HG03565 (cell line): ENCODE measurements at regions not wholly inside any gene's neighbourhood (a gene's known extent, or its start where the extent isn't known, plus 50 kb on each side); places are given as distances from the start of the nearest gene placed in this dataset.

ENCODE experiments used
- ATAC-seq: cut with Tn5 transposase; IDR thresholded peaks from one replicate; pipeline ENCODE4 v1.9.1; 2021; ENCODE audit warnings: mild to moderate bottlenecking, moderate library complexity; ENCODE audit not compliant: unreplicated experiment

DNA sequence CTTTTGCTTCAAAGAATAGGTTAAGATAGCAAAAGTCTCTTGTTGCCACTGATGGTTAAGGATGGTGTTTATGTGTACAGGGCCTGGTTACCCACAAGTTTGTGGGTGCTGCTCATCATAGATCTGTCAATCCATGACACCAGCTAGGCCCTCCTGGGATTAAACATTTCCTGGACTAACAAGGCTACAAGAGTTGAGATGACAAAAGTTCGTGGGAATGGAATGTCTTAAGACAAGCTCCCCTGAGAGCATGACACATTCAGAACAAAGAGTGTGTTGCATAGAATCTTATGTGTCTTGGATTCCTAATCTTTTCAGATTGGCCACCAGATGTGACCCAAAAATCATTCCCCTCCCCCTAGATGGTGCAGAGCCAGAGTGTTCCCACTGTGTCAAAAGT lies 592.5 kb upstream of the USP15 start:
- no peak for ATAC-seq

DNA sequence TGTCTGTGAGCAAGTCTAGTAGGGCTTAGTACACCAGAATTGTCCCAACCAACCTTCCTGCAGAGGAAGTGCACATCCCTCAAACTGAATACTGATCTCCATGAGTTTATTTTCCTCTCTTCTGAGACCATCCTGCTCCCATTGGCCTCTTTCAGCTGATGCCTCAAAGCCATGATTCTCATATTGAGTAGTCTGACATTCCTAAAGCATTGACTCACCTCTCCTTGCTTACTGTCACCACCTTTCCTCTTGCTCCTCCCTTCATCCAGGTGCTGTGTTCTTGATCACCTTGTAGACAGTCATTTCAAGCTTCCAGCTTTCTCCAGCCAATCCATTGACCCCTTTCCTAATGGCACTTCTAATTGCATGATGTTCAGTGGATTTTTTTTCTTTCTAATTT lies 583.7 kb upstream of the USP15 start:
- ATAC-seq = no peak

DNA sequence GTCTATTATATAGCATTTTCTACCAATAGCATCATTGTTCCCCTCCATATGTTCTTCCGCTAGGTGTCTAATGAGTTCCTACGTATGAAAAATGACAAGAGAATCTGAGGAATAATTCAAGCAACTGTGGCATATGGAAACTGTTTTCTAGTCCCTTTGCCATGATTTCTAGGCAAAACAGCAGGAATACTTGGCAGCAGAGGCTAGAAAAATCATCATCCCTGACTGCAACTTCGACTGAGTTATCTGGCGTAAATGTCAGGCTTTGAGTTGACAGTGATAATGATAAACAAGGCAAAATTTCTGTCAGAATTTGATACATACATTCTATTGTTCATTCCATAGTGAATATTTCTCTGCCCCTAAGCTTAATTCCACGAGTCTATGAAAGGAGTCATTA lies 572.8 kb upstream of the USP15 start:
- ATAC-seq = no peak

GRCh38 chr12:61694214-61694613 lies 566.0 kb upstream of the USP15 start:
- ATAC-seq = no peak

GRCh38 chr12:61701471-61701870 lies 558.7 kb upstream of the USP15 start:
- ATAC-seq = no peak

- no peak for ATAC-seq
Observed at GRCh38 chr12:61706783-61707182, 553.4 kb upstream of the USP15 start.

DNA sequence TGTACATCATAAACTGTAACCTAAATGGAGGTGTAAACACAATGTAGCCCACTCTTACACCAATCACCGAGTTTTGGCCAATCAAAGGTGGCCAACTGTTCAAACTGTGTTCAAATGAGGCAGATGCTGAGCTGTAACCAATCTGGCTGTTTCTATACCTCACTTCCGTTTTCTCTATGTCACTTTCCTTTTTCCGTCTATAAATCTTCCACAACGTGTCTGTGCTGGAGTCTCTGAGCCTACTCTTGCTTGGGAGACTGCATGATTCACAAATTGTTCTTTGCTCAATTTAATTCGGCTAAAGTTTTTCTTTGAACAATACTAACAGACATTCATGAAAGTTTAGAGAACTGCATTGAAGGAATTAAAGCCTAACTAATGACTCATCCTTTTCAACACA lies 547.1 kb upstream of the USP15 start:
- no peak for ATAC-seq

- ATAC-seq = no peak
Observed at GRCh38 chr12:61717986-61718385, 542.2 kb upstream of the USP15 start.

GRCh38 chr12:61739925-61740324 lies 520.3 kb upstream of the USP15 start:
- ATAC-seq = no peak

- no peak for ATAC-seq
Observed at GRCh38 chr12:61750604-61751003, 509.6 kb upstream of the USP15 start.

DNA sequence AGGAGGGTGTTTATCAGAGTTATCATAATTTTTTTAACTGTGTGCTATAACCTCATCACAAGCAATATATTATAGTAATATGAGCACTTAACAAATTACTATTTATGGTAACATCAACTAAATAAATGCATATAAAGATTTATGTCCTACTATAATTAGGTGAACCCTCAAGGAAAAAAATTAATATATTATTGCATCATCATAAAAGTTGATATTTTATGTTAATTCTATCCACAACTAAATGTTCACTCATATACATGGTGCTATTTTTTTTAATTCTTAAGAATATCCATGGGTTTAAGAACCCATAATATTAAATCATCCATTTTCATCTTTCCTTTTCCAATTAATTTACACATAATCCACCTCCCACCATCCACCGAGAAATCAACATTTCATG lies 506.0 kb upstream of the USP15 start:
- no peak for ATAC-seq

GRCh38 chr12:61757831-61758505 lies 502.2 kb upstream of the USP15 start:
- ATAC-seq = no peak

DNA sequence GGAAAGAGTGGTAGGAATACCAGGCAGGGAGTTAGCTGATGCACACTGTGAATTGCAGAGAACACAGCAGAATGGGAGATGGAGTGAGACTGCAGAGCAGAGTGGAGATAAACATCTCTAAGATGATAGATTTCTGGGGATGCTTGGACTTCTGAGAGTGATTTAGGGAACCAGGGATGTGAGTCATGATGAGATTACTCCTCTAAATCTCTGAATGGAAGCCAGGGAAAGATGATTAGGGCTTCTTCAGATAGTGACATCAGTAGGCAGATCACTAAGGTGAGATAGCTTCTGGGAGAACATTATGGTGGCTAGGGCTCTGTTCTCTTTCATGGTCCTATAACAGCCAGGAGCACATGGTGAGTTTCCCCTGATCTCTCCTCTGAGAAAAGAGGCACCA lies 501.5 kb upstream of the USP15 start:
- no peak for ATAC-seq

DNA sequence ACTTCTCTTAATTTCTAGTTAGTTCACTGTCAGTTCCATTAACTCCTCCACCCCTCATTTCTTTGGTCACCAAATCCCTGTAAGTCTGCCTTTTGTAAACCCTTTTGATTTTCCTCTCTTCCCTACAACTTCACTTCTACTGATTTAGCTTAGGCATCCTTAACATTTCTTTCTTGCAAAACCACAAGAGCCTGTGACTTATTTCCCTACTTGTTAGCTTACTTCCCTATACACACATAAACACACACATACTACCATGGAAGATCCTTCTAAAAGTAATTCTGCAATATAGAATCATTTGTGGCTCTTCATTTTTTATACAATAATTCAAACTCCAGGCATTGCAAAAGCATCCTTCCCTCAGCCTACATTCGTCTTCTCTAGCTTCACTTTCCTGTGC lies 494.3 kb upstream of the USP15 start:
- no peak for ATAC-seq

DNA sequence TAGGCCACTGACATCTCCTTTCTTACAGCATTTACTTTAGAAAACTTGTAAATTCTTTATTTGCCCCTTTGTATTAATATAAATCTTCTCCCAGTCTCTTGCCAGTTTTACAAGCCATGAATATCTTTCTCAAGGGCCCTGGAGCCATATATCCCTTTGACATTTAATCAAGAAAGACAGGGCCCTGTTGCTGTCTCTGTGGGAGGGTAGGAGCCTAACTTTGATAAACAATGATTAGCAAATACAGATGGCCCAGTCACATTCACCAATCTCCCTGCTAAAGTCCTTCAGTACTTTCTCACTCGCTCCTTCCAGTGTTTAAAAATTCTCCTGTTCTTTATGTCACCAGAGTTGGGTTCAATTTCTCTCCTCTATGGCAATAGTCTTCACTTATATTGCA lies 479.8 kb upstream of the USP15 start:
- no peak for ATAC-seq

- ATAC-seq = no peak
Observed at GRCh38 chr12:61781021-61781581, 479.1 kb upstream of the USP15 start.

GRCh38 chr12:61796846-61797245 lies 463.4 kb upstream of the USP15 start:
- ATAC-seq = no peak

DNA sequence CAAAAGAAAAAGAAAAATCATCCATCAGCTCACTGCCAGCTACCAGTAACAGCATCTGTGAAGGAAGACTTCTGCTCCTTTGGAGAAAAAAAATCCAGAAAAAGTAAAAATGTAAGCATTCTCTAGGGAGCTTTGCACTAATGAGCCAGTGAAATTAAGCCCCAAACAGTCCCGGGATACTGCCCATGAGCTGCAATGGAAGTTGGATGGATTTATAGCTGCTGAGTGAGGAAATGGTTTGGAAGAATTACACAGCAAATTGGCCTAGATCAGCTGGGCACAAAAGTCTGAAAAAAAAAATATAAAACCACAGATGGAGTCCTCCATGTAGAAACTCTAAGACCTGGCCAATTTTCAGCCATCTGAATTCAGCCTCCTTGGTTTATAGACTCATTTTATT lies 462.9 kb upstream of the USP15 start:
- no peak for ATAC-seq

DNA sequence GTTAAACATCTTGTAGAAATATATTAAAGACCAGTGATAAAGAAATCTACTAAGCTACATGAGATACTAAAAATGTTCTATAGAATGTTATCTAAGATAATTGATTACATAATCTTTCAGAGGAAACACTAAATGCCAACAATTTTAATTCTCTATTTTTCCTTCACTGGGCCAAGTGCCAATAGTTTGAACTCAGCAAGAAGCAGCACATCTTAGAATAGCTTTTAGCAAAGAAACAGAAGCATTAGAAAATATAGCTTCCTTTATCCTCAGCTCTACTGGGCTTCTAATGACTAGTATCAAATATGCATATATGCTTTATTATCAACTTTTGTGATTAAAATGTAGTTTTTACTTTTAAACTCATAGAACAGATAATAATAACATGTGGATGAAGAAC lies 461.4 kb upstream of the USP15 start:
- no peak for ATAC-seq

GRCh38 chr12:61804301-61804700 lies 455.9 kb upstream of the USP15 start:
- no peak for ATAC-seq

- no peak for ATAC-seq
Observed at GRCh38 chr12:61808856-61809255, 451.3 kb upstream of the USP15 start.

- ATAC-seq = no peak
Observed at GRCh38 chr12:61810486-61810885, 449.7 kb upstream of the USP15 start.

DNA sequence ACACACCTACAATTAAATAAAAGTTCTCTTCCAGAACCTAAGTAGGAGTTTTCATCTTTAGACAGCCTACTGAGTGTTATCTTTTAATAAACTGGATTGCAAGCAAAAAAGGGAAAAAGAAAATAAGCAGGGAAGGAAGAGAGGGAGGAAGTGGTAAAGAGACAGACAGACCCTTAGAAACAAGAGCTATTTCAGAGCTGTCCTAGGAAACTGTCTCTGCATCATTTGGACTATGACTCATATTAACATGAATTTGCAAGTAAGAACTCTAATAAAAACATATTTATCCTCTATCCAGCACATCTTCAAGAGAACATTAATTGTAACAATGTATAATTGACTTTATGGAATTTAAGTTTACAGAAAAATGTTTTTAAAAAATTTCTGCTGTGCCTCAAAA lies 438.8 kb upstream of the USP15 start:
- no peak for ATAC-seq
